SK-N-SH treated with all-trans-retinoic acid at 6 μM for 48 hours (cell line): ENCODE measurements at regions not wholly inside any gene's neighbourhood (a gene's known extent, or its start where the extent isn't known, plus 50 kb on each side); places are given as distances from the start of the nearest gene placed in this dataset.

Experiments used
- ATAC-seq: fragments of 200-7000 bp; cut with Tn5 transposase; 3 replicates; pipeline ENCODE4 v1.9.1; 2020; ENCODE audit warnings: mild to moderate bottlenecking, moderate library complexity
- ARNTL ChIP-seq: fragments of 450-650 bp; formaldehyde crosslinking; IDR thresholded peaks from 2 replicates; pipeline ENCODE4 v1.5.0; 2020; ENCODE audit warnings: low read depth, mild to moderate bottlenecking, moderate library complexity, borderline replicate concordance
- BACH2 ChIP-seq: fragments of 250-450 bp; sonication (Bioruptor Pico); IDR thresholded peaks from 2 replicates; pipeline ENCODE4 v1.9.0; 2021; ENCODE audit warnings: mild to moderate bottlenecking, borderline replicate concordance
- CREB5 ChIP-seq: fragments of 250-450 bp; sonication (Bioruptor Pico); IDR thresholded peaks from 2 replicates; pipeline ENCODE4 v1.5.1; 2020; ENCODE audit warnings: low read depth, mild to moderate bottlenecking, moderate library complexity
- CSDC2 ChIP-seq: fragments of 250-450 bp; sonication (Bioruptor Pico); IDR thresholded peaks from 2 replicates; pipeline ENCODE4 v1.5.0; 2020; ENCODE audit warnings: mild to moderate bottlenecking, moderate library complexity
- ESRRG ChIP-seq: fragments of 250-450 bp; sonication (Bioruptor Pico); IDR thresholded peaks from 2 replicates; pipeline ENCODE4 v1.6.1; 2021; ENCODE audit warnings: mild to moderate bottlenecking
- GLIS3 ChIP-seq: fragments of 250-450 bp; sonication (Bioruptor Pico); IDR thresholded peaks from 2 replicates; pipeline ENCODE4 v1.5.0; 2020; ENCODE audit warnings: mild to moderate bottlenecking, moderate library complexity
- ISL1 ChIP-seq: fragments of 250-450 bp; sonication (Bioruptor Pico); IDR thresholded peaks from 2 replicates; pipeline ENCODE4 v2.1.2; 2022; ENCODE audit warnings: mild to moderate bottlenecking, moderate library complexity
- OSR1 ChIP-seq: fragments of 250-450 bp; sonication (Bioruptor Pico); IDR thresholded peaks from 2 replicates; pipeline ENCODE4 v1.8.0; 2022; ENCODE audit warnings: moderate library complexity, mild to moderate bottlenecking, inconsistent platforms
- PATZ1 ChIP-seq: fragments of 250-450 bp; sonication (Bioruptor Pico); IDR thresholded peaks from 2 replicates; pipeline ENCODE4 v1.8.0; 2020; ENCODE audit warnings: mild to moderate bottlenecking, moderate library complexity, borderline replicate concordance
- PPARA ChIP-seq: fragments of 250-450 bp; sonication (Bioruptor Pico); IDR thresholded peaks from 2 replicates; pipeline ENCODE4 v1.5.0; 2020; ENCODE audit warnings: mild to moderate bottlenecking, borderline replicate concordance
- SNAI2 ChIP-seq: fragments of 250-450 bp; sonication (Bioruptor Pico); IDR thresholded peaks from 2 replicates; pipeline ENCODE4 v1.5.0; 2020; ENCODE audit warnings: mild to moderate bottlenecking, moderate library complexity
- TCF4 ChIP-seq: fragments of 250-450 bp; sonication (Bioruptor Pico); IDR thresholded peaks from 2 replicates; pipeline ENCODE4 v1.8.0; 2021; ENCODE audit warnings: mild to moderate bottlenecking, moderate library complexity, borderline replicate concordance
- TOX ChIP-seq: fragments of 250-450 bp; sonication (Bioruptor Pico); IDR thresholded peaks from 2 replicates; pipeline ENCODE4 v1.8.0; 2021; ENCODE audit warnings: mild to moderate bottlenecking, moderate library complexity, borderline replicate concordance
- TSHZ2 ChIP-seq: fragments of 250-450 bp; sonication (Bioruptor Pico); IDR thresholded peaks from 2 replicates; pipeline ENCODE4 v1.5.0; 2020; ENCODE audit warnings: mild to moderate bottlenecking, moderate library complexity
- ZC3H10 ChIP-seq: fragments of 250-450 bp; sonication (Bioruptor Pico); IDR thresholded peaks from 2 replicates; pipeline ENCODE4 v1.5.1; 2021; ENCODE audit warnings: mild to moderate bottlenecking, moderate library complexity
- ZFP3 ChIP-seq: fragments of 250-450 bp; sonication (Bioruptor Pico); IDR thresholded peaks from 2 replicates; pipeline ENCODE4 v1.5.0; 2020; ENCODE audit warnings: mild to moderate bottlenecking, moderate library complexity
- ZFP30 ChIP-seq: fragments of 450-650 bp; formaldehyde crosslinking; IDR thresholded peaks from 2 replicates; pipeline ENCODE4 v1.5.0; 2022; ENCODE audit warnings: mild to moderate bottlenecking, moderate library complexity
- ZNF565 ChIP-seq: fragments of 450-650 bp; formaldehyde crosslinking; conservative IDR thresholded peaks from 2 replicates; pipeline ENCODE4 v1.5.0; 2020; ENCODE audit warnings: low read depth, mild to moderate bottlenecking, moderate library complexity
- ZNF70 ChIP-seq: fragments of 450-650 bp; formaldehyde crosslinking; IDR thresholded peaks from 2 replicates; pipeline ENCODE4 v1.5.0; 2020; ENCODE audit warnings: mild to moderate bottlenecking, moderate library complexity
- ZNF8 ChIP-seq: fragments of 450-650 bp; formaldehyde crosslinking; IDR thresholded peaks from 2 replicates; pipeline ENCODE4 v1.5.0; 2020; ENCODE audit warnings: mild to moderate bottlenecking, moderate library complexity

- TF ChIP-seq PATZ1 (CRISPR knock-in tag) (no peak), TOX (CRISPR knock-in tag) (no peak)
Observed at GRCh38 chr2:215882689-215883088, 130.7 kb downstream of the MREG start (continued).

- TF ChIP-seq ZFP30 (CRISPR knock-in tag) = no peak
- no peak for TF ChIP-seq ZNF565
- TF ChIP-seq OSR1 (CRISPR knock-in tag) = no peak
- no peak for TF ChIP-seq CSDC2 (CRISPR knock-in tag)
- TF ChIP-seq ARNTL (CRISPR knock-in tag) = no peak
- no peak for TF ChIP-seq TCF4 (CRISPR knock-in tag)
- TF ChIP-seq, all 23 proteins: peak for 0
- ATAC-seq = peak; percentile 50; the same call in 2 of the 3 replicates
Observed at GRCh38 chr2:215881582-215881981, 131.8 kb downstream of the MREG start.

- ATAC-seq = peak; percentile 26; the same call in 1 of the 3 replicates
- TF ChIP-seq BACH2 (CRISPR knock-in tag) (no peak), TSHZ2 (CRISPR knock-in tag) (no peak), CREB5 (no peak), ISL1 (no peak), ARNTL (CRISPR knock-in tag) (no peak), SNAI2 (no peak), CSDC2 (CRISPR knock-in tag) (no peak), GLIS3 (CRISPR knock-in tag) (no peak), TOX (CRISPR knock-in tag) (no peak), ZNF565 (no peak), ZNF70 (CRISPR knock-in tag) (no peak)
Observed at GRCh38 chr2:215880970-215881369, 132.4 kb downstream of the MREG start.

GRCh38 chr2:215879977-215880940 lies 133.1 kb downstream of the MREG start:
- no peak for ATAC-seq
- TF ChIP-seq BACH2 (CRISPR knock-in tag) (no peak), ZNF565 (no peak), ZC3H10 (no peak), PPARA (CRISPR knock-in tag) (no peak), ZFP3 (no peak), TCF4 (CRISPR knock-in tag) (no peak), TOX (CRISPR knock-in tag) (no peak), CSDC2 (CRISPR knock-in tag) (no peak), ARNTL (CRISPR knock-in tag) (no peak), ZFP30 (CRISPR knock-in tag) (no peak), ESRRG (CRISPR knock-in tag) (no peak), ZNF8 (CRISPR knock-in tag) (no peak), ZNF70 (CRISPR knock-in tag) (no peak), CREB5 (no peak)
